ENCODE measurements at regions not wholly inside any gene's neighbourhood (a gene's known extent, or its start where the extent isn't known, plus 50 kb on each side); places are given as distances from the start of the nearest gene placed in this dataset.
A peak's percentile ranks its signal among the peaks of the same experiment; 100 is the strongest.

DNA sequence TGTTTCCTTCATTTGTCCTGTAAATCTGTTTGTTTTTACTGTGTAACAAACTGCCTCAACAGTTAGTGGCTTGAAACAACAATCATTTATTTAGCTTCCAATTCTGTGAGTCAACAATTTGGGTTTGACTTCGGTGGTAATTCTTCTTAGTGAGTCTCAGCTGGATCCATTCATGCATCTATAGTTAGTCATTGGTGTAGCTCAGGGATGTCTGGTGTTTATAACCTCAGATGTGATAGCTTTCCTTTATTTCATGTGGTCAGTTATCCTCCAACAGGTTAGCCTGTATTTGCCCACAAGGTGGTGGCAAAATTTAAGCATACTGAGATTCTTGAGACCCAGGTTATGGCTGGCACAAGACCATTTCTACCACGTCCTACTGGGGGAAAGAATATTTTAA, 1267.2 kb downstream of the RAPGEF2 start:
- no peak for DNase-seq (ENCODE audit: low spot score)
- POLR2A ChIA-PET: no interaction called here
- 0 out of 2 replicates have a peak, but pooled peaks have one; percentile 22 for ATAC-seq
- Mint-ChIP-seq H3K4me3 (no peak overlapping the region), H3K27ac (no peak overlapping the region), H3K36me3 (no peaks in the 10 kb centered on the region), H3K4me1 (peaks cover 12% of the 10 kb centered on the region), H3K9me3 (peaks cover 18% of the 10 kb centered on the region), H3K27me3 (ENCODE audit: low read depth) (no peaks in the 10 kb centered on the region)
- CTCF ChIA-PET: interaction anchor here (1.0 kb wide), 1 partner anchor 16 kb away, joined by 3 read pairs; no protein-coding TSS in a partner anchor
- no peak for TF ChIP-seq TP53 (CRISPR knock-in tag; IDR thresholded peaks at IDR 0.05)
- no peak for TF ChIP-seq HMGA2 (CRISPR knock-in tag; IDR thresholded peaks at IDR 0.05)
- TF ChIP-seq, protein P1, sequence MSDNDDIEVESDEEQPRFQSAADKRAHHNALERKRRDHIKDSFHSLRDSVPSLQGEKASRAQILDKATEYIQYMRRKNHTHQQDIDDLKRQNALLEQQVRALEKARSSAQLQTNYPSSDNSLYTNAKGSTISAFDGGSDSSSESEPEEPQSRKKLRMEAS (CRISPR knock-in tag; IDR thresholded peaks at IDR 0.05): no peak
- no peak for TF ChIP-seq RORB (CRISPR knock-in tag; IDR thresholded peaks at IDR 0.05)
- TF ChIP-seq, protein P2, sequence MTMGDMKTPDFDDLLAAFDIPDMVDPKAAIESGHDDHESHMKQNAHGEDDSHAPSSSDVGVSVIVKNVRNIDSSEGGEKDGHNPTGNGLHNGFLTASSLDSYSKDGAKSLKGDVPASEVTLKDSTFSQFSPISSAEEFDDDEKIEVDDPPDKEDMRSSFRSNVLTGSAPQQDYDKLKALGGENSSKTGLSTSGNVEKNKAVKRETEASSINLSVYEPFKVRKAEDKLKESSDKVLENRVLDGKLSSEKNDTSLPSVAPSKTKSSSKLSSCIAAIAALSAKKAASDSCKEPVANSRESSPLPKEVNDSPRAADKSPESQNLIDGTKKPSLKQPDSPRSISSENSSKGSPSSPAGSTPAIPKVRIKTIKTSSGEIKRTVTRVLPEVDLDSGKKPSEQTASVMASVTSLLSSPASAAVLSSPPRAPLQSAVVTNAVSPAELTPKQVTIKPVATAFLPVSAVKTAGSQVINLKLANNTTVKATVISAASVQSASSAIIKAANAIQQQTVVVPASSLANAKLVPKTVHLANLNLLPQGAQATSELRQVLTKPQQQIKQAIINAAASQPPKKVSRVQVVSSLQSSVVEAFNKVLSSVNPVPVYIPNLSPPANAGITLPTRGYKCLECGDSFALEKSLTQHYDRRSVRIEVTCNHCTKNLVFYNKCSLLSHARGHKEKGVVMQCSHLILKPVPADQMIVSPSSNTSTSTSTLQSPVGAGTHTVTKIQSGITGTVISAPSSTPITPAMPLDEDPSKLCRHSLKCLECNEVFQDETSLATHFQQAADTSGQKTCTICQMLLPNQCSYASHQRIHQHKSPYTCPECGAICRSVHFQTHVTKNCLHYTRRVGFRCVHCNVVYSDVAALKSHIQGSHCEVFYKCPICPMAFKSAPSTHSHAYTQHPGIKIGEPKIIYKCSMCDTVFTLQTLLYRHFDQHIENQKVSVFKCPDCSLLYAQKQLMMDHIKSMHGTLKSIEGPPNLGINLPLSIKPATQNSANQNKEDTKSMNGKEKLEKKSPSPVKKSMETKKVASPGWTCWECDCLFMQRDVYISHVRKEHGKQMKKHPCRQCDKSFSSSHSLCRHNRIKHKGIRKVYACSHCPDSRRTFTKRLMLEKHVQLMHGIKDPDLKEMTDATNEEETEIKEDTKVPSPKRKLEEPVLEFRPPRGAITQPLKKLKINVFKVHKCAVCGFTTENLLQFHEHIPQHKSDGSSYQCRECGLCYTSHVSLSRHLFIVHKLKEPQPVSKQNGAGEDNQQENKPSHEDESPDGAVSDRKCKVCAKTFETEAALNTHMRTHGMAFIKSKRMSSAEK (CRISPR knock-in tag; IDR thresholded peaks at IDR 0.05; ENCODE audit: borderline replicate concordance): no peak
- no peak for TF ChIP-seq ERG (CRISPR knock-in tag; IDR thresholded peaks at IDR 0.05)
- no peak for TF ChIP-seq ZNF317 (CRISPR knock-in tag; IDR thresholded peaks at IDR 0.05; ENCODE audit: borderline replicate concordance, low read depth)
- TF ChIP-seq SP1 (CRISPR knock-in tag; conservative IDR thresholded peaks at IDR 0.05): no peak
- no peak for TF ChIP-seq NR3C1 (CRISPR knock-in tag; conservative IDR thresholded peaks at IDR 0.05; ENCODE audit: low read depth)
- no peak for TF ChIP-seq ATF1 (CRISPR knock-in tag; IDR thresholded peaks at IDR 0.05)
- no peak for TF ChIP-seq NR1H2 (CRISPR knock-in tag; IDR thresholded peaks at IDR 0.05)
- TF ChIP-seq ELF4 (CRISPR knock-in tag; IDR thresholded peaks at IDR 0.05; ENCODE audit: low read depth): no peak
- TF ChIP-seq PREB (CRISPR knock-in tag; IDR thresholded peaks at IDR 0.05; ENCODE audit: borderline replicate concordance): no peak

- CTCF ChIA-PET: no interaction called here
- H3K27me3 Mint-ChIP-seq (ENCODE audit: low read depth): no peaks in the 10 kb centered on the region
- TF ChIP-seq CREM (CRISPR knock-in tag; IDR thresholded peaks at IDR 0.05): no peak
- TF ChIP-seq, protein P3, sequence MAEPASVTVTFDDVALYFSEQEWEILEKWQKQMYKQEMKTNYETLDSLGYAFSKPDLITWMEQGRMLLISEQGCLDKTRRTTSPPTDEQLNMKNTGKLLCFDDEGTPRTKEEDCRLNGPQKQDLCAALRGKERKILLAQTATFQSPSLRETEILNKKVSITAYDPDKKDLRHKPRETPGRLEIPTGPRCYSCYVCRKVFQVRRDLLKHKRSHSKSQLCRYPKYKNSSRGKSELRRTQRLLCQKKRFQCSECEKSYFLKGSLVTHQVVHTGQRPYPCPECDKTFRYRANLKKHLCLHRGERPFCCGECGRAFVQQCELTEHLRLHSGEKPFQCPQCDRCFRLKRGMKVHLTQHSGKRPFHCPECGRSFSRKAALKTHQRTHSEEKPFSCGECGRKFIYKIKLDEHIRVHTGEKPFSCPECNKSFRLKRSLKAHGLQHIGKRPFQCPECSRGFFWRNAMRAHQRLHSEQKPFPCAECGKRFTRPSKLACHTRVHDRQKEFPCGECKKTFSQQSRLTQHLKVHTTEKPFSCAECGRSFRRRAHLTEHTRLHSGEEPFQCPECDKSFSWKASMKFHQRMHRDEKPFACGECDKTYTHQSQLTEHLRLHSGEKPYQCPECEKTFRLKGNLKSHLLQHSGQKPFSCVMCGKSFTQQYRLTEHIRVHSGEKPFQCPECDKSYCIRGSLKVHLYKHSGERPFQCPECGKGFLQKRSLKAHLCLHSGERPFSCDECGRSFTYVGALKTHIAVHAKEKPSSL (CRISPR knock-in tag; conservative IDR thresholded peaks at IDR 0.05): no peak
- TF ChIP-seq, protein P4, sequence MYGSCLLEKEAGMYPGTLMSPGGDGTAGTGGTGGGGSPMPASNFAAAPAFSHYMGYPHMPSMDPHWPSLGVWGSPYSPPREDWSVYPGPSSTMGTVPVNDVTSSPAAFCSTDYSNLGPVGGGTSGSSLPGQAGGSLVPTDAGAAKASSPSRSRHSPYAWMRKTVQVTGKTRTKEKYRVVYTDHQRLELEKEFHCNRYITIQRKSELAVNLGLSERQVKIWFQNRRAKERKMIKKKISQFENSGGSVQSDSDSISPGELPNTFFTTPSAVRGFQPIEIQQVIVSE (CRISPR knock-in tag; IDR thresholded peaks at IDR 0.05; ENCODE audit: borderline replicate concordance): no peak
- TF ChIP-seq NR1H2 (CRISPR knock-in tag; IDR thresholded peaks at IDR 0.05): no peak
- TF ChIP-seq ZNF423 (CRISPR knock-in tag; IDR thresholded peaks at IDR 0.05): no peak
- no peak for TF ChIP-seq GRHL2 (CRISPR knock-in tag; IDR thresholded peaks at IDR 0.05; ENCODE audit: insufficient replicate concordance, severe bottlenecking)
- TF ChIP-seq, protein P2 (CRISPR knock-in tag; IDR thresholded peaks at IDR 0.05; ENCODE audit: borderline replicate concordance): no peak
- TF ChIP-seq, protein P5, sequence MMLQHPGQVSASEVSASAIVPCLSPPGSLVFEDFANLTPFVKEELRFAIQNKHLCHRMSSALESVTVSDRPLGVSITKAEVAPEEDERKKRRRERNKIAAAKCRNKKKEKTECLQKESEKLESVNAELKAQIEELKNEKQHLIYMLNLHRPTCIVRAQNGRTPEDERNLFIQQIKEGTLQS (CRISPR knock-in tag; conservative IDR thresholded peaks at IDR 0.05): no peak
- no peak for TF ChIP-seq ZNF138 (CRISPR knock-in tag; conservative IDR thresholded peaks at IDR 0.05)
- no peak for TF ChIP-seq GABPB1 (CRISPR knock-in tag; IDR thresholded peaks at IDR 0.05)
Observed at GRCh38 chr4:160371446-160371845, 1268.6 kb downstream of the RAPGEF2 start.

More at GRCh38 chr4:160371446-160371845, 1268.6 kb downstream of the RAPGEF2 start:
- Mint-ChIP-seq H3K9me3 (peaks cover 23% of the 10 kb centered on the region), H3K27ac (no peak overlapping the region), H3K36me3 (no peaks in the 10 kb centered on the region), H3K4me3 (no peak overlapping the region), H3K4me1 (peaks cover 15% of the 10 kb centered on the region)
- DNase-seq (ENCODE audit: low spot score): no peak
- POLR2A ChIA-PET: no interaction called here
- no peak for ATAC-seq

Data from WTC11 (cell line).